ENCODE measurements at regions not wholly inside any gene's neighbourhood (a gene's known extent, or its start where the extent isn't known, plus 50 kb on each side); places are given as distances from the start of the nearest gene placed in this dataset.

DNA sequence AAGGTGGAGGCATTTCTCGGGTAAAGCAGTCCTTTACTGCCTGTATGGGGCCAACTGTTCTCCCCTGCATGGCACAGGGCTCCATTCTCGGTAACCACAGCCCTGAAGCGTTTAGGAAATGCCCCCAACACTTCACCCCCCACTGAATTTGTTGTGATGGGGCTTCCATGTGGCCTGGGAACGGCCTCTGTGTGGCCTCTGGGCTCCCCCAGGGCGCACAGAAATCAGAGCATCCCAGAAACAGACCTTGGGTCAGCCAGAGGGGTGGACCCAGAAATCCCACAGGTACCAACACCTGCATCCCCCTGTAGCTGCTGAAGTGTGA is 153.7 kb upstream of the VSTM2B start:
- no peak for ATAC-seq
- DNase-seq: no peak
- TF ChIP-seq CTCF (IDR thresholded peaks at IDR 0.05): no peak
- Histone ChIP-seq H3K9me3 (no peaks in the 10 kb centered on the region), H3K4me1 (no peaks in the 10 kb centered on the region), H3K27me3 (no peaks in the 10 kb centered on the region), H3K36me3 (no peaks in the 10 kb centered on the region), H3K27ac (no peak overlapping the region), H3K4me3 (no peak overlapping the region)
- intact Hi-C loops (cut with DNase I): no loop called here
- FAIRE-seq: no peak
- 37 to 52% methylated on average over 5 of the region's 5 CpGs for WGBS, 2 donors

DNA sequence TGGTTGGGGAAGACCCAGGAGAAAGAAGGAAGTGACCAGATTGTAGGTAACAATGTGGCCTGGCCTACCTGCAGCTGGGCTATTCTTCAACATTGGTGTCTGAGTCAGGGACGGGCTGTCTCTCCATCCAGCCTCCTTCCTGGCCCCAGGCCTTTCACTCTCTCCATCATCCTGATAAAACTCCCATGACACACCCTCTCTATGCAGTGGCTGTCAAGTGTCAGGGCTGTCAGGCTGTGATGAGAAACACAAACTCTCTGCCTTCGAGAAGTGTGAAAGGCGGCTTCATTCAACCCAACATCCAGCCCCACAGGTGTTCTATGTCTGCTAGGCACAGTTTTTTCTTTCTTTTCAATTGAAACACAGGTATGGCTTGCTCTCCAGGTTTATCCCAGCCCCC is 153.3 kb upstream of the VSTM2B start:
- WGBS, 2 donors: 61 to 68% methylated on average over 3 of the region's 3 CpGs
- TF ChIP-seq CTCF (IDR thresholded peaks at IDR 0.05): no peak
- Histone ChIP-seq H3K4me1 (no peaks in the 10 kb centered on the region), H3K36me3 (no peaks in the 10 kb centered on the region), H3K9me3 (no peaks in the 10 kb centered on the region), H3K27me3 (no peaks in the 10 kb centered on the region), H3K4me3 (no peak overlapping the region), H3K27ac (no peak overlapping the region)
- intact Hi-C loops (cut with DNase I): no loop called here
- DNase-seq (no peak), FAIRE-seq (no peak), ATAC-seq (no peak)

DNA sequence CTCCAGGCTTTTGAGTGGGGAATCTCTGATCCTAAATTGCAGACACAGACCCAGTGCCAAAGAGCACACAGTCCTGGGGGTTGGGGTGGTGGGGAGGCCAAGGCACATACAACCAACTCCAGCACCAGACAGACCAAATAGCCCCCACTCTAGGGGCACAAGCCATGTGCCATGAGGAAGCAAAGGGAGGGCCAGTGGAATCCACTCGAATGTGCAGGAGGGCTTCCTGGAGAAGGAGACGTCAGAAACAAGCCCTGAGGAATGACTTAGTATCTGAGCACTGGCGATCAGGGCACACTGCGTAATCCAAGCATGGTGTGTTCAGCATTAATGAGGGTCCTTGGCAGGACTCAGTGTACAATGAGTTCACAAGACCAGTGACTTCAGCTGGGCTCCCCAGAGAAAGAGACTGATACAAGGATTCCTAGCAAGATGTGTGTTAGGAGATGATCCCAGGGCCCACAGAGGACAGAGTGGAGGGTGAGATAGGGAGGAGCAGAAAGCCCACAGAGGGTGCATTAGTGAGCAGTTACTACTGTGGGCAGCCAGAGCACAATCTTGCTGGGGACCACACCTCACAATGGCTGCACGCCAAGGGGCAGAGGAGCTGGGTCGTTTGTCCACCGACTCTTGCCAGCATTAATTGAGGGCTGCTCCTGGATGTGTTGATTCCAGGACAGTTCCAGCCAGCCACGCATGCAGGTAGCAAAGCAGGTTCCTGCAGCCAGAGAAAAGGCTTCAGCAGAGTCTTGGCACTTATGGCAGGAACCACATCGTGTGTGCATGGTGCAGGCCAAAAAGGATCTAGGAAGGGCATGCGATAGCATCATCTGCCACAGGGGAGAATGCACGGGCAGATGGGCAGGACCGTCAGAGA is 152.6 kb upstream of the VSTM2B start:
- DNase-seq (no peak), FAIRE-seq (no peak), ATAC-seq (no peak)
- intact Hi-C loops (cut with DNase I): no loop called here
- no peaks in the 10 kb centered on the region for H3K9me3 ChIP-seq
- H3K27me3 ChIP-seq: no peaks in the 10 kb centered on the region
- no peak for TF ChIP-seq CTCF (IDR thresholded peaks at IDR 0.05)
- WGBS, 2 donors: 61 to 70% methylated on average over 12 of the region's 12 CpGs
- no peaks in the 10 kb centered on the region for H3K4me1 ChIP-seq
- no peak overlapping the region for H3K4me3 ChIP-seq
- no peaks in the 10 kb centered on the region for H3K36me3 ChIP-seq
- no peak overlapping the region for H3K27ac ChIP-seq

DNA sequence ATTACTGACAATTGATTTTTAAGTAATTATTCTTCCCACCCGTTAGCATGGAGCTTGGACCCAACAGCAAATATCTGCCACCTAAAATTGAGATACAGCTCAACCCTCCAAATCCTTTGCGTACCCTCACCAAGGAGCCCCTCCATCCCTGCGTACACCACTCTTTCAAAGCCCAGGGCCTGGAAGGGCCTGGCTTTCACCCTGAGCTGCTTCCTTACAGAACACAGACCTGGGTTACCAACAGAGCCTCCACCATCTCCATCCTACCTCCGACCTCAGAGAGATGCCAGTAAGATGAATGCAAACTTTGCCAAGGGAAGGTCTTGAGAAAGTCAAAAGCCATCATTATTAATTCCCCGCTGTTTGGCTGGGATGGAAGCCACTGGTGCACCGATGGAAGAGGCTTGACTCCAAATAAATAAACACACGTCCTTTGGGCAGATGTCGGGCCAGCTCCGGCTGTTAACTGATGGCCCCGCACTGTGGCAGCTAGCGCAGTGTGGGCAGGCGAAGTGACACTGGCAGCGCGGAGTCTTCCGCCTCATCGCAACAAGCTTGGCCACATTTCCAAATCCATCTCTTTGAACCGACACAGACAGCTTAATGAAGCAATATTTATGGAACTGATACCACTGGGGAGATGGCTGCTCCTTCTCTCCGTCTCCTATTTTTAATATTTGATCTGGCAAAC is 150.2 kb upstream of the VSTM2B start:
- WGBS, 2 donors: 73 to 78% methylated on average over 18 of the region's 18 CpGs
- no peak overlapping the region for H3K4me3 ChIP-seq
- ATAC-seq (no peak), FAIRE-seq (no peak), DNase-seq (no peak)
- TF ChIP-seq CTCF (IDR thresholded peaks at IDR 0.05): no peak
- H3K9me3 ChIP-seq: no peaks in the 10 kb centered on the region
- H3K27ac ChIP-seq: no peak overlapping the region
- intact Hi-C loops (cut with DNase I): no loop called here
- no peaks in the 10 kb centered on the region for H3K4me1 ChIP-seq
- no peaks in the 10 kb centered on the region for H3K27me3 ChIP-seq
- no peaks in the 10 kb centered on the region for H3K36me3 ChIP-seq

DNA sequence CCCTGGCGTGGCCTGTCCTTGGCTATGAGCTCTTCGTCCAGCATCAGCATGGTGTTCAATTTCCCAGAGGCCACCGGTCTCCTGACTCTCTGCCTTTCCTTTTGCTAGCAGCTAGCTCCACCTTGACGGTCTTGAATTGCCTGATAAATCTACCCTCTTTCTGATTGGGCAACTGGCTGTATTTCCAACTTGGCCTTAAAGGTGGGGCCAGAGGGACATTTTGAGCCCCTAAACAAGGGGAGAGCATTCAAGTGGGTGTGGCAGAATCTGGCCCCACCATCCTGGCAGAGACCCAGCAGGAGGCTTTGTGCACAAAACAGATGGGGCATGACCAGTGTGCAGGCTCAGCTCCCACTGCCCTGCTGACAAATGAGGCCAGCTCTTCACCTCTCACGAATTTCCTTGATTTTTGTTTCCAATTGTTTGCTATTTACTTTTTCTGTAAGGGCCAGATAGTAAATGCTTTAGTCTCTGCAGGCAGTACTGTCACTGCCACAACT is 148.9 kb upstream of the VSTM2B start:
- Histone ChIP-seq H3K9me3 (no peaks in the 10 kb centered on the region), H3K4me3 (no peak overlapping the region), H3K36me3 (no peaks in the 10 kb centered on the region), H3K27ac (no peak overlapping the region), H3K4me1 (no peaks in the 10 kb centered on the region), H3K27me3 (no peaks in the 10 kb centered on the region)
- TF ChIP-seq CTCF (IDR thresholded peaks at IDR 0.05): no peak
- intact Hi-C loops (cut with DNase I): no loop called here
- DNase-seq (peak in 1 of 6 donors; percentile 1), ATAC-seq (no peak), FAIRE-seq (no peak)
- 29 to 40% methylated on average over 5 of the region's 5 CpGs for WGBS, 2 donors

Measured in pancreas (tissue), 10 donors.